OCI-LY7 (cell line): ENCODE measurements at regions not wholly inside any gene's neighbourhood (a gene's known extent, or its start where the extent isn't known, plus 50 kb on each side); places are given as distances from the start of the nearest gene placed in this dataset.

Experiments used
- EZH2phosphoT487 ChIP-seq: fragments of 200-600 bp; sonication (generic); IDR thresholded peaks from 2 replicates; pipeline ENCODE4 v1.6.1; 2018; ENCODE audit warnings: low read depth, borderline replicate concordance, mild to moderate bottlenecking, mixed run types, antibody characterized with exemption, low read length, moderate library complexity, mixed read lengths
- TF ChIP-seq, protein P1 (sequence below): fragments of 200-600 bp; sonication (generic); conservative IDR thresholded peaks from 2 replicates; pipeline ENCODE4 v1.5.1; 2014; ENCODE audit warnings: mild to moderate bottlenecking, antibody characterized with exemption, low read length, moderate library complexity, mixed read lengths

DNA sequence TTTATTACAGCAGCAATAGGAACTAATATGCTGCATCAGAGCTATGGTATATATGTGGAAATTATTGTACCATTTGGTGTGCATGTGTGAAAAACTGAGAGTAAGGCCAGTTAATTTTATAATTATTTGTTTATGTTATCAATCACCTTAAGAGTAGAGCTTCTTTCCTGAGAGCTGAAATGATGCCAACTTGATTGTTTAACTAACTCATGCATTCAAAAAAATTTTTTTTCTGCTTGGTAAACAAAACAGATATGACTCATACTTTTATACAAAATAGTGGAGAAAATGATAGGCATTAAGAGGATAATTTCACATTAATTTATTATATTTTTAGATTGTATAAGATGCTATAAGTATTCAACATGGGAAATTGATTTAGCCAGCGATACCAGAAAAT is 622.7 kb downstream of the RAPGEF2 start:
- TF ChIP-seq, protein P1, sequence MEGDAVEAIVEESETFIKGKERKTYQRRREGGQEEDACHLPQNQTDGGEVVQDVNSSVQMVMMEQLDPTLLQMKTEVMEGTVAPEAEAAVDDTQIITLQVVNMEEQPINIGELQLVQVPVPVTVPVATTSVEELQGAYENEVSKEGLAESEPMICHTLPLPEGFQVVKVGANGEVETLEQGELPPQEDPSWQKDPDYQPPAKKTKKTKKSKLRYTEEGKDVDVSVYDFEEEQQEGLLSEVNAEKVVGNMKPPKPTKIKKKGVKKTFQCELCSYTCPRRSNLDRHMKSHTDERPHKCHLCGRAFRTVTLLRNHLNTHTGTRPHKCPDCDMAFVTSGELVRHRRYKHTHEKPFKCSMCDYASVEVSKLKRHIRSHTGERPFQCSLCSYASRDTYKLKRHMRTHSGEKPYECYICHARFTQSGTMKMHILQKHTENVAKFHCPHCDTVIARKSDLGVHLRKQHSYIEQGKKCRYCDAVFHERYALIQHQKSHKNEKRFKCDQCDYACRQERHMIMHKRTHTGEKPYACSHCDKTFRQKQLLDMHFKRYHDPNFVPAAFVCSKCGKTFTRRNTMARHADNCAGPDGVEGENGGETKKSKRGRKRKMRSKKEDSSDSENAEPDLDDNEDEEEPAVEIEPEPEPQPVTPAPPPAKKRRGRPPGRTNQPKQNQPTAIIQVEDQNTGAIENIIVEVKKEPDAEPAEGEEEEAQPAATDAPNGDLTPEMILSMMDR: no peak
- TF ChIP-seq EZH2phosphoT487: no peak
